Esophagus muscularis mucosa (tissue), 4 donors: ENCODE measurements at regions not wholly inside any gene's neighbourhood (a gene's known extent, or its start where the extent isn't known, plus 50 kb on each side); places are given as distances from the start of the nearest gene placed in this dataset.
"Not testable (repeated sequence)": the region's sequence is repeated elsewhere in the genome, so short reads cannot be mapped to it uniquely, and the experiment has no call there.

Experiments used
- EP300 ChIP-seq: sonication (generic); formaldehyde crosslinking; IDR thresholded peaks from one replicate; pipeline ENCODE4 v1.6.1; 2017; ENCODE audit warnings: antibody characterized with exemption
- POLR2A ChIP-seq: fragments of 450-650 bp; IDR thresholded peaks from one replicate; pipeline ENCODE4 v1.6.1; 2017; ENCODE audit warnings: antibody characterized with exemption, moderate library complexity, mild to moderate bottlenecking, low read depth
- TF ChIP-seq, protein P1 (sequence below), 3 experiments: fragments of 200-600 bp in 2 of 3; fragments of 450-650 bp in 1 of 3; sonication (generic) in 2 of 3; IDR thresholded peaks; one replicate each; pipeline ENCODE4 v1.5.1; 2017 to 2019; ENCODE audit warnings: antibody characterized with exemption in 3 of 3, mild to moderate bottlenecking in 2 of 3, moderate library complexity in 1 of 3

DNA sequence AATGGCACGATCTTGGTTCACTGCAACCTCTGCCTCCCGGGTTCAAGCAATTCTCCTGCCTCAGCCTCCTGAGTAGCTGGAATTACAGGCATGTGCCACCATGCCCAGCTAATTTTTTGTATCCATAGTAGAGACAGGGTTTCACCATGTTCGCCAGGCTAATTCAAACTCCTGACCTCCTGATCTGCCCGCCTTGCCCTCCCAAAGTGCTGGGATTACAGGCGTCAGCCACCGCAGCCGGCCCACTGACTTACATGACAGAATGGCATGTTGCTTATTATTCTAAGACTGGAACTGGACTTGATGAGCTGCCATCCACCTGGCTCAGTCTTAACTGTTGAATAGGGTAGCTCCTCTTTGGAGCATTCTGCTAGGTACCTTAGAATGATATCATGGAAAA is 363.6 kb upstream of the CCNH start:
- TF ChIP-seq, protein P1, sequence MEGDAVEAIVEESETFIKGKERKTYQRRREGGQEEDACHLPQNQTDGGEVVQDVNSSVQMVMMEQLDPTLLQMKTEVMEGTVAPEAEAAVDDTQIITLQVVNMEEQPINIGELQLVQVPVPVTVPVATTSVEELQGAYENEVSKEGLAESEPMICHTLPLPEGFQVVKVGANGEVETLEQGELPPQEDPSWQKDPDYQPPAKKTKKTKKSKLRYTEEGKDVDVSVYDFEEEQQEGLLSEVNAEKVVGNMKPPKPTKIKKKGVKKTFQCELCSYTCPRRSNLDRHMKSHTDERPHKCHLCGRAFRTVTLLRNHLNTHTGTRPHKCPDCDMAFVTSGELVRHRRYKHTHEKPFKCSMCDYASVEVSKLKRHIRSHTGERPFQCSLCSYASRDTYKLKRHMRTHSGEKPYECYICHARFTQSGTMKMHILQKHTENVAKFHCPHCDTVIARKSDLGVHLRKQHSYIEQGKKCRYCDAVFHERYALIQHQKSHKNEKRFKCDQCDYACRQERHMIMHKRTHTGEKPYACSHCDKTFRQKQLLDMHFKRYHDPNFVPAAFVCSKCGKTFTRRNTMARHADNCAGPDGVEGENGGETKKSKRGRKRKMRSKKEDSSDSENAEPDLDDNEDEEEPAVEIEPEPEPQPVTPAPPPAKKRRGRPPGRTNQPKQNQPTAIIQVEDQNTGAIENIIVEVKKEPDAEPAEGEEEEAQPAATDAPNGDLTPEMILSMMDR (IDR thresholded peaks at IDR 0.05) = not testable (repeated sequence)
- not testable (repeated sequence) for TF ChIP-seq POLR2A, EP300
